GM12878 (cell line): ENCODE measurements at regions not wholly inside any gene's neighbourhood (a gene's known extent, or its start where the extent isn't known, plus 50 kb on each side); places are given as distances from the start of the nearest gene placed in this dataset.

Experiments
- ATAC-seq: fragments of 200-7000 bp; cut with Tn5 transposase; 3 replicates; pipeline ENCODE4 v1.9.1; 2020; ENCODE audit warnings: mild to moderate bottlenecking, moderate library complexity
- BruUV-seq: library from RNA; stranded (reverse); fragments of 400-500 nt; replicated peaks from 2 replicates; lab custom pipeline; 2021; lab: Mats Ljungman, UMichigan
- CTCF ChIA-PET: fragments of 300-600 bp; sonication (Branson Sonifier 250); formaldehyde crosslinking; extraction: SDS; loops from one replicate; lab custom pipeline; 2021; ENCODE audit warnings: inconsistent platforms; lab: Yijun Ruan, JAX
- POLR2A ChIA-PET: fragments of 350-600 bp; formaldehyde crosslinking; extraction: SDS; loops from one replicate; lab custom pipeline; 2021; ENCODE audit warnings: inconsistent platforms; lab: Charles Lee
- RAD21 ChIA-PET: fragments of 300-600 bp; sonication (Branson Sonifier 250); formaldehyde crosslinking; loops from one replicate; lab custom pipeline; 2023; ENCODE audit warnings: antibody characterized with exemption; ENCODE audit not compliant: unreplicated experiment; lab: Charles Lee
- SMC1A ChIA-PET: fragments of 300-600 bp; sonication (Branson Sonifier 250); formaldehyde crosslinking; loops from one replicate; lab custom pipeline; 2023; ENCODE audit not compliant: unreplicated experiment, uncharacterized antibody; lab: Charles Lee
- DNase-seq: peaks from one replicate; pipeline ENCODE4 v3.0.0-alpha.2; 2011; ENCODE audit warnings: low read depth, low spot score
- FAIRE-seq: peaks from 3 replicates; lab custom pipeline; 2011; peaks lifted over from hg19 to GRCh38; lab: Jason Lieb, UNC
- H2AFZ ChIP-seq: 2 replicates; pipeline ENCODE4 v1.6.0; 2011; ENCODE audit warnings: low read depth, low read length, control low read depth; ENCODE audit not compliant: control insufficient read depth
- H3K27ac ChIP-seq: 2 replicates; pipeline ENCODE4 v1.5.1; 2011; ENCODE audit warnings: control low read depth; ENCODE audit not compliant: control insufficient read depth, insufficient read depth
- H3K27me3 ChIP-seq, 2 experiments: replicated peaks in 1 of 2; 2 replicates each; pipeline versions ENCODE4 v1.6.0 to v1.6.1; 2011; ENCODE audit warnings: low read length in 1 of 2; ENCODE audit not compliant: control insufficient read depth in 2 of 2, insufficient read depth in 2 of 2
- H3K36me3 ChIP-seq, 2 experiments: 2 replicates each; pipeline ENCODE4 v1.5.1; 2011; ENCODE audit warnings: low read length in 1 of 2; ENCODE audit not compliant: control insufficient read depth in 2 of 2, insufficient read depth in 2 of 2
- H3K4me1 ChIP-seq: 2 replicates; pipeline ENCODE4 v1.6.1; 2011; ENCODE audit warnings: mild to moderate bottlenecking, low read length, moderate library complexity, mixed read lengths; ENCODE audit not compliant: control insufficient read depth, insufficient read depth
- H3K4me2 ChIP-seq: 2 replicates; pipeline ENCODE4 v1.6.0; 2011; ENCODE audit warnings: control low read depth; ENCODE audit not compliant: control insufficient read depth, insufficient read depth
- H3K4me3 ChIP-seq: fragments of 200-600 bp; sonication (generic); 2 replicates; pipeline ENCODE4 v1.5.1; 2016
- H3K79me2 ChIP-seq: 2 replicates; pipeline ENCODE4 v1.6.0; 2011; ENCODE audit warnings: low read length; ENCODE audit not compliant: control insufficient read depth, insufficient read depth
- H3K9ac ChIP-seq: 2 replicates; pipeline ENCODE4 v1.8.0; 2011; ENCODE audit warnings: low read length, control low read depth, mixed read lengths; ENCODE audit not compliant: control insufficient read depth, insufficient read depth
- H3K9me3 ChIP-seq: replicated peaks from 3 replicates; pipeline ENCODE4 v1.5.1; 2011; ENCODE audit warnings: mild to moderate bottlenecking, low read length; ENCODE audit not compliant: control insufficient read depth, insufficient read depth
- H4K20me1 ChIP-seq: 2 replicates; pipeline ENCODE4 v1.6.0; 2011; ENCODE audit not compliant: control insufficient read depth, insufficient read depth
- FOS ChIP-seq: IDR thresholded peaks from 3 replicates; pipeline ENCODE4 v1.6.1; 2011; ENCODE audit warnings: borderline replicate concordance; ENCODE audit not compliant: insufficient read length; ENCODE audit errors: extremely low read depth
- FOXM1 ChIP-seq: IDR thresholded peaks from 2 replicates; pipeline ENCODE4 v1.6.1; 2012; ENCODE audit warnings: low read depth, mild to moderate bottlenecking, inconsistent platforms, low read length, moderate library complexity
- HDGF ChIP-seq: fragments of 450-650 bp; IDR thresholded peaks from 2 replicates; pipeline ENCODE4 v1.6.1; 2016; ENCODE audit warnings: antibody characterized with exemption
- PAX5 ChIP-seq: IDR thresholded peaks from 2 replicates; pipeline ENCODE4 v1.6.1; 2011; ENCODE audit warnings: low read depth, low read length, borderline replicate concordance
- PAX8 ChIP-seq: fragments of 450-650 bp; IDR thresholded peaks from 2 replicates; pipeline ENCODE4 v1.6.1; 2017; ENCODE audit warnings: mild to moderate bottlenecking, moderate library complexity
- POLR2AphosphoS2 ChIP-seq: IDR thresholded peaks from 2 replicates; pipeline ENCODE4 v1.6.1; 2011; ENCODE audit warnings: low read depth, mild to moderate bottlenecking, low read length, improper control_type of control experiment, moderate library complexity
- SMAD5 ChIP-seq: IDR thresholded peaks from 2 replicates; pipeline ENCODE4 v1.6.1; 2016; ENCODE audit warnings: antibody characterized with exemption, low read depth
- STAT3 ChIP-seq: IDR thresholded peaks from 2 replicates; pipeline ENCODE4 v1.6.1; 2011; ENCODE audit warnings: low read depth, low read length, improper control_type of control experiment
- TCF7 ChIP-seq: IDR thresholded peaks from 2 replicates; pipeline ENCODE4 v1.6.1; 2014; ENCODE audit warnings: antibody characterized with exemption, borderline replicate concordance
- ZBED1 ChIP-seq: IDR thresholded peaks from 2 replicates; pipeline ENCODE4 v1.6.1; 2016; ENCODE audit warnings: borderline replicate concordance
- ZBTB11 ChIP-seq: fragments of 450-650 bp; formaldehyde crosslinking; IDR thresholded peaks from 2 replicates; pipeline ENCODE4 v1.5.0; 2022; ENCODE audit warnings: mild to moderate bottlenecking, missing genetic modification characterization
- ZNF384 ChIP-seq: IDR thresholded peaks from 2 replicates; pipeline ENCODE4 v1.6.1; 2012; ENCODE audit warnings: low read depth, mild to moderate bottlenecking, low read length, improper control_type of control experiment, borderline replicate concordance
- WGBS: methylation state at CpG from one replicate; pipeline ENCODE4 v1.1.6; 2016; ENCODE audit warnings: low lambda C conversion rate; ENCODE audit not compliant: insufficient replicate concordance, insufficient coverage; ENCODE audit errors: missing lambda C conversion rate; 5-methylcytosine and 5-hydroxymethylcytosine counted together
- in situ Hi-C: fragments of 300-500 bp; cut with MboI; formaldehyde crosslinking; loops from 9 replicates; pipeline ENCODE4 v1.14.3; 2018; ENCODE audit warnings: mixed read lengths
- intact Hi-C: fragments of 100-400 bp; cut with micrococcal nuclease; formaldehyde crosslinking; loops from one replicate; pipeline ENCODE4 v1.14.2; 2022; ENCODE audit not compliant: unreplicated experiment

- SMC1A ChIA-PET: interaction anchor here (0.9 to 1.5 kb wide), 4 partner anchors 12 to 140 kb away, joined by 4 to 8 read pairs (median 4); no protein-coding TSS in a partner anchor
- RAD21 ChIA-PET: interaction anchor here (1.7 kb wide), 1 partner anchor 11 kb away, joined by 4 read pairs; no protein-coding TSS in a partner anchor
- 23% methylated on average over 2 of the region's 2 CpGs for WGBS
- intact Hi-C loops: no loop called here
- no peaks in the 10 kb centered on the region for H3K27me3 ChIP-seq
- TF ChIP-seq ZBED1 (no peak), HDGF (no peak), POLR2AphosphoS2 (no peak), ZBTB11 (CRISPR knock-in tag) (no peak), FOXM1 (no peak), PAX8 (no peak), FOS (no peak), TCF7 (no peak), SMAD5 (no peak), ZNF384 (no peak), STAT3 (no peak), PAX5 (no peak)
- TF ChIP-seq, all 136 proteins: peak for 0
- DNase-seq (no peak), ATAC-seq (no peak), FAIRE-seq (no peak)
- no peaks in the 10 kb centered on the region for H3K4me1 ChIP-seq
- no peak overlapping the region for H3K4me2 ChIP-seq
- H4K20me1 ChIP-seq: no peaks in the 10 kb centered on the region
- no peaks in the 10 kb centered on the region for H3K36me3 ChIP-seq
- BruUV-seq: no TSS peak
- ChIA-PET CTCF (interaction anchor here (1.1 kb wide), 1 partner anchor 27 kb away, joined by 3 read pairs; no protein-coding TSS in a partner anchor), POLR2A (no interaction called here)
- H3K9me3 ChIP-seq: no peaks in the 10 kb centered on the region; the same call in 2 of the 3 replicates
- H3K79me2 ChIP-seq: no peaks in the 10 kb centered on the region
- no peak overlapping the region for H3K4me3 ChIP-seq
- in situ Hi-C loops: no loop called here
- H3K27ac ChIP-seq: no peak overlapping the region
- H3K9ac ChIP-seq: no peak overlapping the region
- no peak overlapping the region for H2AFZ ChIP-seq
Observed at GRCh38 chr15:95558131-95558530, 772.4 kb upstream of the NR2F2 start.
